ENCODE measurements at regions not wholly inside any gene's neighbourhood (a gene's known extent, or its start where the extent isn't known, plus 50 kb on each side); places are given as distances from the start of the nearest gene placed in this dataset.

DNA sequence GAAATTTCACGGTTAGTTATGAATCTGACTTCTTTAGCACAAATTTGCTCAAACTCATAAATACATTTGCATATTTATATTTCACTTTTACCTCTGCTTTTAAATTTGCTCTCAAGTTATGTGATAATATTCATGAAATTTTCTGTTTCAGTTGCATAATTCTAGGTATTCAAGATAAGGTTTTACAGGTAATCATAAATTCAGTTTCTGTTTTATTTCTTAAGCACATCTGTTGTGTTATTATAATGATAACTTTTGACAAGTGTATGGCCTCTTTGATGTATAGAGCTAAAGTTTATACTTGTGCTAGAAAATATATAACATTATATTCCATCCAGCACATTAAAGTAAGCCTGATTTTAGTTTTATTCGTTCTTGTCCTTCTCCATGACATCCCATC is 308.1 kb downstream of the SLC7A11 start:
- TF ChIP-seq, protein P1, sequence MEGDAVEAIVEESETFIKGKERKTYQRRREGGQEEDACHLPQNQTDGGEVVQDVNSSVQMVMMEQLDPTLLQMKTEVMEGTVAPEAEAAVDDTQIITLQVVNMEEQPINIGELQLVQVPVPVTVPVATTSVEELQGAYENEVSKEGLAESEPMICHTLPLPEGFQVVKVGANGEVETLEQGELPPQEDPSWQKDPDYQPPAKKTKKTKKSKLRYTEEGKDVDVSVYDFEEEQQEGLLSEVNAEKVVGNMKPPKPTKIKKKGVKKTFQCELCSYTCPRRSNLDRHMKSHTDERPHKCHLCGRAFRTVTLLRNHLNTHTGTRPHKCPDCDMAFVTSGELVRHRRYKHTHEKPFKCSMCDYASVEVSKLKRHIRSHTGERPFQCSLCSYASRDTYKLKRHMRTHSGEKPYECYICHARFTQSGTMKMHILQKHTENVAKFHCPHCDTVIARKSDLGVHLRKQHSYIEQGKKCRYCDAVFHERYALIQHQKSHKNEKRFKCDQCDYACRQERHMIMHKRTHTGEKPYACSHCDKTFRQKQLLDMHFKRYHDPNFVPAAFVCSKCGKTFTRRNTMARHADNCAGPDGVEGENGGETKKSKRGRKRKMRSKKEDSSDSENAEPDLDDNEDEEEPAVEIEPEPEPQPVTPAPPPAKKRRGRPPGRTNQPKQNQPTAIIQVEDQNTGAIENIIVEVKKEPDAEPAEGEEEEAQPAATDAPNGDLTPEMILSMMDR (IDR thresholded peaks at IDR 0.05), result no peak
- TF ChIP-seq EP300 (IDR thresholded peaks at IDR 0.05) (no peak), POLR2AphosphoS5 (IDR thresholded peaks at IDR 0.05) (no peak)

Measured in stomach (tissue), 4 donors.